AG04449 (cell line): ENCODE measurements at regions not wholly inside any gene's neighbourhood (a gene's known extent, or its start where the extent isn't known, plus 50 kb on each side); places are given as distances from the start of the nearest gene placed in this dataset.

ENCODE experiments used
- CTCF ChIA-PET: fragments of 350-600 bp; formaldehyde crosslinking; extraction: SDS; loops from one replicate; lab custom pipeline; 2021; ENCODE audit warnings: antibody characterized with exemption; lab: Yijun Ruan, JAX
- POLR2A ChIA-PET: fragments of 400-600, 350-600 bp; formaldehyde crosslinking; extraction: SDS; loops from one replicate; lab custom pipeline; 2020; ENCODE audit warnings: antibody characterized with exemption, inconsistent platforms; lab: Yijun Ruan, JAX
- DNase-seq: peaks from one replicate; pipeline ENCODE4 v3.0.0-alpha.2; 2010; ENCODE audit warnings: low read depth, low spot score
- H3K4me3 ChIP-seq: 2 replicates; pipeline ENCODE4 v1.5.1; 2011; ENCODE audit warnings: low read depth, mild to moderate bottlenecking, control low read depth, low read length
- CTCF ChIP-seq: IDR thresholded peaks from one replicate; pipeline ENCODE4 v1.5.1; 2011; ENCODE audit warnings: mild to moderate bottlenecking, moderate library complexity, low read length, control low read depth, inconsistent platforms; ENCODE audit not compliant: insufficient read depth; ENCODE audit errors: missing control alignments

- TF ChIP-seq CTCF, result no peak
- no peak overlapping the region for H3K4me3 ChIP-seq
- DNase-seq, result no peak
- POLR2A ChIA-PET, result no interaction called here
- CTCF ChIA-PET, result no interaction called here
Observed at GRCh38 chr4:179976777-179977176, 2266.4 kb upstream of the TENM3 start.

GRCh38 chr4:179977378-179977777 is 2265.8 kb upstream of the TENM3 start:
- ChIA-PET POLR2A (no interaction called here), CTCF (no interaction called here)
- TF ChIP-seq CTCF, result no peak
- no peak for DNase-seq
- no peak overlapping the region for H3K4me3 ChIP-seq

GRCh38 chr4:179981161-179981560 is 2262.0 kb upstream of the TENM3 start:
- CTCF ChIA-PET, result no interaction called here
- no peak for TF ChIP-seq CTCF
- POLR2A ChIA-PET, result no interaction called here
- DNase-seq, result no peak
- H3K4me3 ChIP-seq, result no peak overlapping the region

GRCh38 chr4:179989975-179990374 is 2253.2 kb upstream of the TENM3 start:
- POLR2A ChIA-PET, result no interaction called here
- CTCF ChIA-PET, result no interaction called here
- DNase-seq, result no peak
- H3K4me3 ChIP-seq, result no peak overlapping the region
- no peak for TF ChIP-seq CTCF

GRCh38 chr4:180009316-180009715 is 2233.9 kb upstream of the TENM3 start:
- CTCF ChIA-PET, result no interaction called here
- DNase-seq, result no peak
- TF ChIP-seq CTCF, result no peak
- POLR2A ChIA-PET, result no interaction called here
- H3K4me3 ChIP-seq, result no peak overlapping the region

GRCh38 chr4:180028682-180029081 is 2214.5 kb upstream of the TENM3 start:
- CTCF ChIA-PET, result no interaction called here
- no peak for DNase-seq
- no peak overlapping the region for H3K4me3 ChIP-seq
- POLR2A ChIA-PET, result no interaction called here
- no peak for TF ChIP-seq CTCF
